CD8-positive, alpha-beta memory T cell (primary cell): ENCODE measurements at regions not wholly inside any gene's neighbourhood (a gene's known extent, or its start where the extent isn't known, plus 50 kb on each side); places are given as distances from the start of the nearest gene placed in this dataset.
A peak's percentile ranks its signal among the peaks of the same experiment; 100 is the strongest.

ENCODE experiments used
- CTCF ChIA-PET: fragments of 350-600 bp; sonication (Branson Sonifier 250); formaldehyde crosslinking; loops from one replicate; lab custom pipeline; 2021; ENCODE audit warnings: antibody characterized with exemption; lab: Charles Lee
- POLR2A ChIA-PET: fragments of 350-600 bp; sonication (Branson Sonifier 250); formaldehyde crosslinking; loops from one replicate; lab custom pipeline; 2021; ENCODE audit warnings: antibody characterized with exemption; lab: Charles Lee
- DNase-seq, 5 donors: peaks; one replicate each; pipeline versions ENCODE4 v3.0.0 to v3.0.0-alpha.2; 2020 to 2022; ENCODE audit warnings: mixed read lengths in 1 of 5
- H3K27ac ChIP-seq: one replicate; pipeline ENCODE4 v1.7.0; 2013; ENCODE audit warnings: low read depth, mild to moderate bottlenecking, low read length, moderate library complexity
- H3K27me3 ChIP-seq: 2 replicates; pipeline ENCODE4 v1.7.0; 2013; ENCODE audit warnings: low read length, mild to moderate bottlenecking; ENCODE audit not compliant: insufficient read depth, poor library complexity, severe bottlenecking
- H3K36me3 ChIP-seq: 2 replicates; pipeline ENCODE4 v1.7.0; 2013; ENCODE audit warnings: mild to moderate bottlenecking, low read length, moderate library complexity; ENCODE audit not compliant: insufficient read depth
- H3K4me1 ChIP-seq: 2 replicates; pipeline ENCODE4 v1.7.0; 2013; ENCODE audit warnings: mild to moderate bottlenecking, low read length, moderate library complexity; ENCODE audit not compliant: insufficient read depth
- H3K4me3 ChIP-seq: 2 replicates; pipeline ENCODE4 v1.7.0; 2013; ENCODE audit warnings: mild to moderate bottlenecking, low read length
- H3K9me3 ChIP-seq: 2 replicates; pipeline ENCODE4 v1.7.0; 2013; ENCODE audit warnings: mild to moderate bottlenecking, low read length
- H3K27ac Mint-ChIP-seq, 8 donors: one replicate each; pipeline ENCODE4 v1.8.0; 2020 to 2021; ENCODE audit warnings: mixed read lengths in 8 of 8, mild to moderate bottlenecking in 6 of 8, inconsistent platforms in 3 of 8, moderate library complexity in 3 of 8
- H3K27me3 Mint-ChIP-seq, 2 donors: one replicate each; pipeline ENCODE4 v1.8.0; 2020 to 2021; ENCODE audit warnings: mixed read lengths in 2 of 2, mild to moderate bottlenecking in 1 of 2, moderate library complexity in 1 of 2
- H3K36me3 Mint-ChIP-seq, 3 donors: one replicate each; pipeline ENCODE4 v1.8.0; 2020 to 2021; ENCODE audit warnings: mixed read lengths in 3 of 3, inconsistent platforms in 1 of 3, mild to moderate bottlenecking in 1 of 3
- H3K4me1 Mint-ChIP-seq, 3 donors: one replicate each; pipeline ENCODE4 v1.8.0; 2020 to 2021; ENCODE audit warnings: mixed read lengths in 3 of 3, inconsistent platforms in 1 of 3, mild to moderate bottlenecking in 1 of 3
- H3K4me3 Mint-ChIP-seq, 7 donors: one replicate each; pipeline ENCODE4 v1.8.0; 2020 to 2021; ENCODE audit warnings: mixed read lengths in 7 of 7, mild to moderate bottlenecking in 6 of 7, moderate library complexity in 4 of 7, inconsistent platforms in 2 of 7
- H3K9me3 Mint-ChIP-seq, 5 donors: one replicate each; pipeline ENCODE4 v1.8.0; 2020 to 2022; ENCODE audit warnings: mixed read lengths in 5 of 5, mild to moderate bottlenecking in 3 of 5, moderate library complexity in 2 of 5, inconsistent platforms in 1 of 5

DNA sequence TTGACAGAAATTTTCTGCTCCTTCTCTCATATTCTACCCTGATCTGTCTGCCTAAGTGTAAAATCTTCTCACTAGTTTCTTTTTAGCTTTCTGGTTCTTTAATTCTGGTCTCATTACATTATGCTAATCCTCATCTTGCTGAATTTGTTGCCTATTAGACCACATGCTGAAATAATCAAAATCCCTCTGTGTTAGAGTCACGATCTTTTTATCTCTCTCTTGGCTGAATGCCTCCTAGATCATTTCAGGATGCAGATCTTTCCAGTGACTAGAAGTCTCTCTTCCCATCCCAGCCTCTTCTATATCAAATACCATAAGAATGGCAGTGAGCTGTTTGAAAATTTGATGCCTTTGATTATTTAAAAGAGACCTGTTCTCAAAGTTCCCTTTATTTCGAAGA is 661.9 kb downstream of the SORCS1 start:
- Mint-ChIP-seq H3K27me3 (no peaks in the 10 kb centered on the region), H3K9me3 (peaks cover 5 to 48% (median 11%) of the 10 kb centered on the region in 5 donors), H3K4me3 (no peak overlapping the region), H3K27ac (peak overlapping the region in 1 of 8 donors; percentile 1), H3K4me1 (no peaks in the 10 kb centered on the region), H3K36me3 (no peaks in the 10 kb centered on the region)
- H3K4me3 ChIP-seq = no peak overlapping the region
- H3K4me1 ChIP-seq = no peaks in the 10 kb centered on the region
- ChIA-PET CTCF (no interaction called here), POLR2A (no interaction called here)
- no peaks in the 10 kb centered on the region for H3K36me3 ChIP-seq
- H3K27ac ChIP-seq = no peak overlapping the region
- H3K27me3 ChIP-seq = no peaks in the 10 kb centered on the region
- no peak for DNase-seq
- no peaks in the 10 kb centered on the region for H3K9me3 ChIP-seq

DNA sequence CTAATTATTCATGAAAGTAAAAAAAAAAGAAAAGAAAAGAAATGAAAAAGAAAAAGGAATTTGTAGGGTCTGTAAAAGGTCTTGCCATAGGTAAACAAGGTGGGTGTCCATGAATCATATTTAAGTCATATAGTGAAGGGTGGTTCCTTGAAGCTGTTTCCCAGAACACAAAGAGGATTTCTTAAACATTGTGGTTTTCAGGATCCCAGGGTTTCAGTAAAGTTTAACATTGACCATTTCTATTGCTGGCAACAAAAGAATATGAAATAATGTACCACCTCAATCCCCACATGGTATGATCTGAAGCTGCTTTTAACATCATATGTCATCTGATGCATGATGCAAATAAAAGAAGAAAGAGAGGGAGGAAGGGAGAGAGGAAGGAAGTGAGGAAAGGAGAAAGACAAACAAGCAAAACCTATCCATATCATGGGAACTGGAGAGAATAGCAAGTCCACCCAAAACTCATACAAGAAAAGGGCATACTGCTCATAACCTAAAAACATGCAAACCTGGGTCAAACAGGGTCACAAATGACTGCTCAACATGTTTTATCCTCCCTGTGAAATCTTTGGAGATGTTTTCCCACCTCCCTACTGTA is 663.5 kb downstream of the SORCS1 start:
- H3K4me3 Mint-ChIP-seq = no peak overlapping the region
- H3K27ac Mint-ChIP-seq = no peak overlapping the region
- H3K27me3 Mint-ChIP-seq = no peaks in the 10 kb centered on the region
- peaks cover 5 to 55% (median 9%) of the 10 kb centered on the region in 5 donors for H3K9me3 Mint-ChIP-seq
- ChIA-PET POLR2A (no interaction called here), CTCF (no interaction called here)
- no peaks in the 10 kb centered on the region for H3K4me1 Mint-ChIP-seq
- no peaks in the 10 kb centered on the region for H3K9me3 ChIP-seq
- no peak for DNase-seq
- no peak overlapping the region for H3K27ac ChIP-seq
- no peaks in the 10 kb centered on the region for H3K4me1 ChIP-seq
- no peaks in the 10 kb centered on the region for H3K36me3 Mint-ChIP-seq
- no peaks in the 10 kb centered on the region for H3K36me3 ChIP-seq
- no peak overlapping the region for H3K4me3 ChIP-seq
- no peaks in the 10 kb centered on the region for H3K27me3 ChIP-seq

DNA sequence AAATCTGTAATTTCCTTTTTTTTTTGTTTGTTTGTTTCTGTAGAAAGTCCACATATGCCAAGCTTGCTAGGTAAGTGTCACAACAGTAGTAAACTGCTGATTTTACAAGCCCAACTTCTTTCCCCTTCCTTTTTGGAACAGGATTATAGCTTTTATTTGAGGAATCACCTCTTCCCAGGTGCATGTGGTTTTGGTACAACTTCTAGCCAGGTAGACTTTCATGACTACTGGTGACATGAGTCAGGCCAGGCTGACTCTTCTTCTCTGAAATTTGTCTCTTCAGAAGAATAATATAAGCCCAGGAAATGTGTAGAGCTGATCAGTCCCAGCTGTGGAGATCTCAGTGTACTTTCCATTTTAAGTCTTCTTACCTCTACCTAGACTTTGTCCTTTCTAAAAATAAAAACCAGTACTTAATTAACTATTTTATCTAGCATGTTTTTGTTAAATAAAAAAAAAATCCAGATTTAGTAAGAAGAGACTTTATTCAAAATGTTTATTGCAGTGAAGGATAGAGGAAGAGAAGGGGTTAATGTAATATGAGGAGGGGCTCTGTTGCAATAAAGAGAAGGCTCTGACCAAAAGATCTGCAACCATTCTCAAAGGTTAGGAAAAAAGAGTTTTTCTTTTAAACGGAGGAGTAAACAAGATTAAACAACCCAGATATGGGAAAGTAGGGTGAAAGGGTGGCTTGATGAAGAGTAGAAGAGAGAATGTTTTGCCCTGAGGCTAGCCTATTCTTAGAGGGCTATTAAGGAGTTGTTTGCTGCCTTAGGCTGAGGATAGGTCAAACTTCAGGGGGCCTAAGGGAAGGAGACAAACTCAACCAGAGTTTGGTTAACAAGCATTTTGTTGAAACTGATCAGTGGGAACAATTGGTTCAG is 664.2 kb downstream of the SORCS1 start:
- Histone ChIP-seq H3K36me3 (no peaks in the 10 kb centered on the region), H3K4me3 (no peak overlapping the region), H3K4me1 (no peaks in the 10 kb centered on the region), H3K27me3 (no peaks in the 10 kb centered on the region), H3K27ac (no peak overlapping the region), H3K9me3 (no peaks in the 10 kb centered on the region)
- Mint-ChIP-seq H3K27ac (no peak overlapping the region), H3K4me1 (no peaks in the 10 kb centered on the region), H3K4me3 (no peak overlapping the region), H3K36me3 (no peaks in the 10 kb centered on the region), H3K9me3 (peaks cover 6 to 53% (median 9%) of the 10 kb centered on the region in 5 donors), H3K27me3 (no peaks in the 10 kb centered on the region)
- ChIA-PET CTCF (no interaction called here), POLR2A (no interaction called here)
- no peak for DNase-seq

DNA sequence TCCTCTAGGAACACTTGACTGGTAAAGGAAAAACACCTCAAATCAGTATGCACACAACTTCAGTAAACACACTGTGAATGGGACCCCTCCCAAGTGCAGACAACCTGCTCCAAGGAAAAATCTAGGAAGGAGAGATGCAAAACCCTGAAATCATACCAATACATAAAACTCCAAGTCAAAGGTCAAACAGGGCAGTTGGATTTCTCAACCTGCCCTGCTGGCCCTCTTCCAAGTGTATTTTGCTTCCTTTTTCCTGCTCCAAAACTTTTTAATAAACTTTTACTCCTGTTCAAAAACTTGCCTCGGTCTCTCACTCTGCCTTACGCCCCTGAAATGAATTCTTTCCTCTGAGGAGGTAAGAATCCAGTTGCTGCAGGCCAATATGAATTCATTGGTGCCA is 665.1 kb downstream of the SORCS1 start:
- Histone ChIP-seq H3K27ac (no peak overlapping the region), H3K36me3 (no peaks in the 10 kb centered on the region), H3K9me3 (no peaks in the 10 kb centered on the region), H3K4me1 (no peaks in the 10 kb centered on the region), H3K27me3 (no peaks in the 10 kb centered on the region), H3K4me3 (no peak overlapping the region)
- Mint-ChIP-seq H3K4me3 (no peak overlapping the region), H3K4me1 (no peaks in the 10 kb centered on the region), H3K27ac (no peak overlapping the region), H3K36me3 (no peaks in the 10 kb centered on the region), H3K9me3 (peaks cover 6 to 49% (median 7%) of the 10 kb centered on the region in 5 donors), H3K27me3 (no peaks in the 10 kb centered on the region)
- ChIA-PET POLR2A (no interaction called here), CTCF (no interaction called here)
- no peak for DNase-seq

DNA sequence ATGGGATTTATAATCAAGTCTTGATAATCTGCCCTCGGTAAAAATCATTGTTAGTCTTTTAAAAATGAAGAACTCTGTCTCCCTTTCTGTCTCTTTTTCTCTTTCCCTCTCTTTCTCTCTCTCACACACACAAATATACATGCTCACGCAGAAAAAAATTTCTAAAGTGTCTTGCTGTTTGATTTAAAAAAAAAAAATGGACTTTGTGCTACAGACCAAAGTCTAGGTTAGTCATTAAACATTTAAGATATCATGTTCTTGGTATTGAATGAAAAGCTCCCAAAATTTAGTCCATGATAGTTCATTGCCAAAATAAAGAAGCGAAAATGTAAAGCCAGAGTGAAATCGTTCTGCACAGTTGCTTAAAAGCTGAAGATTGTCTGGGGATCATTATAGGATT is 665.8 kb downstream of the SORCS1 start:
- no peak overlapping the region for H3K27ac ChIP-seq
- no peaks in the 10 kb centered on the region for H3K27me3 ChIP-seq
- no peaks in the 10 kb centered on the region for H3K36me3 ChIP-seq
- Mint-ChIP-seq H3K27me3 (no peaks in the 10 kb centered on the region), H3K36me3 (no peaks in the 10 kb centered on the region), H3K4me1 (no peaks in the 10 kb centered on the region), H3K9me3 (peaks cover 2 to 43% (median 9%) of the 10 kb centered on the region in 5 donors), H3K27ac (no peak overlapping the region), H3K4me3 (no peak overlapping the region)
- no peak overlapping the region for H3K4me3 ChIP-seq
- no peaks in the 10 kb centered on the region for H3K9me3 ChIP-seq
- no peak for DNase-seq
- CTCF ChIA-PET = no interaction called here
- H3K4me1 ChIP-seq = no peaks in the 10 kb centered on the region
- POLR2A ChIA-PET = no interaction called here

DNA sequence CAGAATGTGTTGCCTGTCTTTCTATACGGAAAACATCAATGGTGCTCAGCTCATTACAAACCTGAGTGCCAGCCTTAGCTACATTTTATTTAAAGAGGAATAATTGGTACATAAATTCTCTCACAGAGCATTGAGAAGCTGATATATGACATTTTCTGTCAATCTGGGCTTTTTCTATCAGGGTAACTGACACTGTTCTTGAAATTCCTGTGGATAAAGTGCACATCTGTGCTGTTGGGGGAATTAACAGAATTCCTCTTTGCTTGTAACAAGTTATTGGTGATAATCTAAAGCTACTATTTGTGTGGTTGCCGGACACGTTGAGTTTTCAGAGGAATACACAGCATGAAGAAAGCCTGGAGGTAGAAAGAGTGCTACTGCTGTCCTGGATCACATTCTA is 668.6 kb downstream of the SORCS1 start:
- peaks cover 0 to 1% of the 10 kb centered on the region in 2 donors for H3K27me3 Mint-ChIP-seq
- H3K4me3 Mint-ChIP-seq = no peak overlapping the region
- no peaks in the 10 kb centered on the region for H3K4me1 ChIP-seq
- no peak overlapping the region for H3K27ac ChIP-seq
- H3K4me3 ChIP-seq = no peak overlapping the region
- ChIA-PET POLR2A (no interaction called here), CTCF (no interaction called here)
- peaks cover 2 to 45% (median 7%) of the 10 kb centered on the region in 5 donors for H3K9me3 Mint-ChIP-seq
- H3K27me3 ChIP-seq = no peaks in the 10 kb centered on the region
- H3K36me3 Mint-ChIP-seq = no peaks in the 10 kb centered on the region
- no peaks in the 10 kb centered on the region for H3K36me3 ChIP-seq
- H3K9me3 ChIP-seq = no peaks in the 10 kb centered on the region
- no peak for DNase-seq
- H3K27ac Mint-ChIP-seq = no peak overlapping the region
- H3K4me1 Mint-ChIP-seq = no peaks in the 10 kb centered on the region

DNA sequence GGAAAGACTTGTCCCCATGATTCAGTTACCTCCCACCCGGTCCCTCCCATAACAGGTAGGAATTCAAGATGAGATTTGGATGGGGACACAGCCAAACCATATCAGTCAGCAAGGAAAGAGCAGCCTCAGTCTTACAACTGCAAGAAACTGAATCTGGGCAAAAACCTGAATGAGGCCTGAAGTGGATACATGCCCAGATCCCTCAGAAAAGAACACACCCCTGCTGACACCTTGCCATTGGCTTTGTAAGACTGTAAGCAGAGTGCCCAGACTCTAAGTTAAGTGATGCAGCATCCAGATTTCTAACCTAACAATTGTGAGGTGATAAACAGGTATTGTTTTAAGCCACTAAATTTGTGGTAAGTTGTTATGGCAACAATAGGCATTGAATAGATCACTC is 670.8 kb downstream of the SORCS1 start:
- Histone ChIP-seq H3K9me3 (no peaks in the 10 kb centered on the region), H3K27ac (no peak overlapping the region), H3K4me3 (no peak overlapping the region), H3K27me3 (no peaks in the 10 kb centered on the region), H3K4me1 (no peaks in the 10 kb centered on the region), H3K36me3 (no peaks in the 10 kb centered on the region)
- CTCF ChIA-PET = no interaction called here
- Mint-ChIP-seq H3K4me1 (no peaks in the 10 kb centered on the region), H3K36me3 (no peaks in the 10 kb centered on the region), H3K27ac (no peak overlapping the region), H3K9me3 (peaks cover 2 to 40% (median 7%) of the 10 kb centered on the region in 5 donors), H3K27me3 (peaks cover 0 to 1% of the 10 kb centered on the region in 2 donors), H3K4me3 (no peak overlapping the region)
- POLR2A ChIA-PET = no interaction called here
- DNase-seq = no peak

DNA sequence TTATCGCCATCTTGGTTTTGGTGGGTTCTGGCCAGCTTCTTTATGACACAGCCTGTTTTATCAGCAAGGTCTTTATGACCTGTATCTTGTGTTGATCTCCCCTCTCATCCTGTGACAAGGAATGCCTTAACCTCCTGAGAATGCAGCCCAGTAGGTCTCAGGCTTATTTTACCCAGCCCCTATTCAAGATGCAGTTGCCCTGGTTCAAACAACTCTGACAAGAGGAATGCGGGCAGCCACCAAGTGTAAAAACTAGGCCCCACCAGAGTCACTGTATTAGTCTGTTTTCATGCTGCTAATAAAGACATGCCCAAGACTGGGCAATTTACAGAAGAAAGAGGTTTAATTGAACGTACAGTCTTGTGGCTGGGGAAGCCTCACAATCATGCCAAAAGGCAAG is 671.3 kb downstream of the SORCS1 start:
- Mint-ChIP-seq H3K4me3 (no peak overlapping the region), H3K27ac (no peak overlapping the region)
- POLR2A ChIA-PET = no interaction called here

More for the DNA sequence above, 671.3 kb downstream of the SORCS1 start:
- Histone ChIP-seq H3K4me1 (no peaks in the 10 kb centered on the region), H3K27ac (no peak overlapping the region), H3K9me3 (no peaks in the 10 kb centered on the region), H3K4me3 (no peak overlapping the region), H3K36me3 (no peaks in the 10 kb centered on the region), H3K27me3 (no peaks in the 10 kb centered on the region)
- Mint-ChIP-seq H3K4me1 (no peaks in the 10 kb centered on the region), H3K36me3 (no peaks in the 10 kb centered on the region), H3K27me3 (peaks cover 0 to 1% of the 10 kb centered on the region in 2 donors), H3K9me3 (peaks cover 2 to 35% (median 6%) of the 10 kb centered on the region in 5 donors)
- no peak for DNase-seq
- CTCF ChIA-PET = no interaction called here
